ENCODE measurements at regions not wholly inside any gene's neighbourhood (a gene's known extent, or its start where the extent isn't known, plus 50 kb on each side); places are given as distances from the start of the nearest gene placed in this dataset.
"Not testable (repeated sequence)": the region's sequence is repeated elsewhere in the genome, so short reads cannot be mapped to it uniquely, and the experiment has no call there.

- TF ChIP-seq CTCF (conservative IDR thresholded peaks at IDR 0.05 in 1 of 2, IDR thresholded peaks at IDR 0.05 in 1 of 2; ENCODE audit: low read depth in 1 of 2, low read length in 2 of 2); EZH2 (IDR thresholded peaks at IDR 0.05; ENCODE audit: low read length, missing control alignments): not testable (repeated sequence)
Observed at GRCh38 chr15:24309700-24310099, 365.9 kb upstream of the NPAP1 start.

Data from fibroblast of lung (primary cell).